ENCODE measurements at regions not wholly inside any gene's neighbourhood (a gene's known extent, or its start where the extent isn't known, plus 50 kb on each side); places are given as distances from the start of the nearest gene placed in this dataset.
"Not testable (repeated sequence)": the region's sequence is repeated elsewhere in the genome, so short reads cannot be mapped to it uniquely, and the experiment has no call there.

GRCh38 chr3:118641608-118642007 lies 393.0 kb downstream of the IGSF11 start:
- no peak for TF ChIP-seq CTCF (IDR thresholded peaks at IDR 0.05)
- peaks cover 67% of the 10 kb centered on the region for H3K9me3 Mint-ChIP-seq
- no peak overlapping the region for H3K4me3 Mint-ChIP-seq
- peaks cover 5% of the 10 kb centered on the region; the same call in 1 of the 2 replicates for H3K36me3 Mint-ChIP-seq (ENCODE audit: low read depth)
- peaks cover 2% of the 10 kb centered on the region for H3K27me3 Mint-ChIP-seq (ENCODE audit: insufficient read depth)
- no peak for DNase-seq
- H3K4me1 Mint-ChIP-seq (ENCODE audit: low read depth) = no peaks in the 10 kb centered on the region
- no peak overlapping the region for H3K27ac Mint-ChIP-seq

GRCh38 chr3:118671192-118671591 lies 363.5 kb downstream of the IGSF11 start:
- Mint-ChIP-seq H3K4me1 (ENCODE audit: low read depth) (no peaks in the 10 kb centered on the region), H3K27me3 (ENCODE audit: insufficient read depth) (peaks cover 1% of the 10 kb centered on the region; the same call in 1 of the 2 replicates), H3K27ac (no peak overlapping the region), H3K4me3 (no peak overlapping the region), H3K36me3 (ENCODE audit: low read depth) (no peaks in the 10 kb centered on the region; the same call in 1 of the 2 replicates), H3K9me3 (peaks cover 10% of the 10 kb centered on the region)
- no peak for DNase-seq
- TF ChIP-seq CTCF (IDR thresholded peaks at IDR 0.05) = no peak

- no peak for DNase-seq
- Mint-ChIP-seq H3K4me3 (no peak overlapping the region), H3K27me3 (ENCODE audit: insufficient read depth) (no peaks in the 10 kb centered on the region), H3K27ac (no peak overlapping the region), H3K36me3 (ENCODE audit: low read depth) (no peaks in the 10 kb centered on the region), H3K9me3 (peaks cover 24% of the 10 kb centered on the region), H3K4me1 (ENCODE audit: low read depth) (no peaks in the 10 kb centered on the region)
- no peak for TF ChIP-seq CTCF (IDR thresholded peaks at IDR 0.05)
Measured at GRCh38 chr3:118675305-118675704, 359.3 kb downstream of the IGSF11 start.

GRCh38 chr3:118678663-118679062 lies 356.0 kb downstream of the IGSF11 start:
- not testable (repeated sequence) for H3K27me3 Mint-ChIP-seq (ENCODE audit: insufficient read depth); H3K36me3 Mint-ChIP-seq (ENCODE audit: low read depth); H3K27ac Mint-ChIP-seq; DNase-seq; H3K4me1 Mint-ChIP-seq (ENCODE audit: low read depth); H3K4me3 Mint-ChIP-seq
- H3K9me3 Mint-ChIP-seq = peaks cover 50% of the 10 kb centered on the region

- H3K36me3 Mint-ChIP-seq (ENCODE audit: low read depth) = no peaks in the 10 kb centered on the region
- DNase-seq = no peak
- H3K4me1 Mint-ChIP-seq (ENCODE audit: low read depth) = no peaks in the 10 kb centered on the region
- H3K9me3 Mint-ChIP-seq = peaks cover 54% of the 10 kb centered on the region
- TF ChIP-seq CTCF (IDR thresholded peaks at IDR 0.05) = no peak
- H3K27me3 Mint-ChIP-seq (ENCODE audit: insufficient read depth) = no peaks in the 10 kb centered on the region
- H3K27ac Mint-ChIP-seq = no peak overlapping the region
- no peak overlapping the region for H3K4me3 Mint-ChIP-seq
Measured at GRCh38 chr3:118682921-118683320, 351.7 kb downstream of the IGSF11 start.

GRCh38 chr3:118683636-118684035 lies 351.0 kb downstream of the IGSF11 start:
- H3K4me1 Mint-ChIP-seq (ENCODE audit: low read depth) = no peaks in the 10 kb centered on the region
- H3K36me3 Mint-ChIP-seq (ENCODE audit: low read depth) = no peaks in the 10 kb centered on the region
- DNase-seq = no peak
- H3K27me3 Mint-ChIP-seq (ENCODE audit: insufficient read depth) = no peaks in the 10 kb centered on the region
- H3K9me3 Mint-ChIP-seq = peaks cover 52% of the 10 kb centered on the region
- no peak overlapping the region for H3K4me3 Mint-ChIP-seq
- no peak for TF ChIP-seq CTCF (IDR thresholded peaks at IDR 0.05)
- no peak overlapping the region for H3K27ac Mint-ChIP-seq
